ENCODE measurements at regions not wholly inside any gene's neighbourhood (a gene's known extent, or its start where the extent isn't known, plus 50 kb on each side); places are given as distances from the start of the nearest gene placed in this dataset.

- H3K9me3 Mint-ChIP-seq (ENCODE audit: insufficient read depth): peaks cover 2% of the 10 kb centered on the region
- no peak overlapping the region for H3K4me3 Mint-ChIP-seq
- DNase-seq: no peak
- H3K27me3 ChIP-seq (replicated peaks in 1 of 4; ENCODE audit: control extremely low read depth in 1 of 4, control insufficient read depth in 3 of 4, insufficient read depth in 4 of 4, low read length in 3 of 4): peaks cover 0 to 10% (median 0%) of the 10 kb centered on the region in 4 experiments
- peaks cover 5 to 7% of the 10 kb centered on the region in 2 donors for H3K4me1 ChIP-seq (ENCODE audit: control insufficient read depth in 2 of 2, insufficient read depth in 2 of 2, low read length in 2 of 2)
- H3K27ac Mint-ChIP-seq: no peak overlapping the region
- no peaks in the 10 kb centered on the region for H3K79me2 ChIP-seq (ENCODE audit: control insufficient read depth, insufficient read depth, low read length)
- peaks cover 15% of the 10 kb centered on the region for H3K27me3 Mint-ChIP-seq
- no peaks in the 10 kb centered on the region for H4K20me1 ChIP-seq (ENCODE audit: control insufficient read depth, insufficient read depth, low read length, poor library complexity, severe bottlenecking)
- ATAC-seq (ENCODE audit: low read depth): no peak
- no peak overlapping the region for H2AFZ ChIP-seq (ENCODE audit: insufficient read depth, low read depth, low read length, poor library complexity, severe bottlenecking)
- H3K27ac ChIP-seq (ENCODE audit: low read length in 2 of 2): no peak overlapping the region
- POLR2A ChIA-PET: no interaction called here
- H3K9ac ChIP-seq (ENCODE audit: low read length): no peak overlapping the region
- CTCF ChIA-PET: no interaction called here
- TF ChIP-seq, protein P1, sequence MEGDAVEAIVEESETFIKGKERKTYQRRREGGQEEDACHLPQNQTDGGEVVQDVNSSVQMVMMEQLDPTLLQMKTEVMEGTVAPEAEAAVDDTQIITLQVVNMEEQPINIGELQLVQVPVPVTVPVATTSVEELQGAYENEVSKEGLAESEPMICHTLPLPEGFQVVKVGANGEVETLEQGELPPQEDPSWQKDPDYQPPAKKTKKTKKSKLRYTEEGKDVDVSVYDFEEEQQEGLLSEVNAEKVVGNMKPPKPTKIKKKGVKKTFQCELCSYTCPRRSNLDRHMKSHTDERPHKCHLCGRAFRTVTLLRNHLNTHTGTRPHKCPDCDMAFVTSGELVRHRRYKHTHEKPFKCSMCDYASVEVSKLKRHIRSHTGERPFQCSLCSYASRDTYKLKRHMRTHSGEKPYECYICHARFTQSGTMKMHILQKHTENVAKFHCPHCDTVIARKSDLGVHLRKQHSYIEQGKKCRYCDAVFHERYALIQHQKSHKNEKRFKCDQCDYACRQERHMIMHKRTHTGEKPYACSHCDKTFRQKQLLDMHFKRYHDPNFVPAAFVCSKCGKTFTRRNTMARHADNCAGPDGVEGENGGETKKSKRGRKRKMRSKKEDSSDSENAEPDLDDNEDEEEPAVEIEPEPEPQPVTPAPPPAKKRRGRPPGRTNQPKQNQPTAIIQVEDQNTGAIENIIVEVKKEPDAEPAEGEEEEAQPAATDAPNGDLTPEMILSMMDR (IDR thresholded peaks at IDR 0.05): no peak
- no peak for TF ChIP-seq EZH2 (IDR thresholded peaks at IDR 0.05; ENCODE audit: borderline replicate concordance, insufficient read depth, low read depth, low read length, poor library complexity, severe bottlenecking)
- H3K36me3 ChIP-seq (replicated peaks in 1 of 2; ENCODE audit: control extremely low read depth in 1 of 2, control insufficient read depth in 1 of 2, extremely low read depth in 1 of 2, insufficient read depth in 2 of 2, low read length in 1 of 2): no peaks in the 10 kb centered on the region
- H3K9me3 ChIP-seq (ENCODE audit: control extremely low read depth in 1 of 3, control insufficient read depth in 2 of 3, insufficient read depth in 1 of 3, low read length in 2 of 3): peaks cover 0 to 15% (median 13%) of the 10 kb centered on the region in 3 donors
- H3K4me3 ChIP-seq (ENCODE audit: control extremely low read depth in 1 of 5, extremely low read depth in 1 of 5, insufficient read depth in 1 of 5, low read depth in 2 of 5, low read length in 4 of 5): no peak overlapping the region
- H3K4me2 ChIP-seq (replicated peaks; ENCODE audit: low read depth, low read length, poor library complexity, severe bottlenecking): no peak overlapping the region
- peaks cover 8% of the 10 kb centered on the region for H3K4me1 Mint-ChIP-seq
- intact Hi-C loops (cut with micrococcal nuclease): no loop called here
Measured at GRCh38 chr5:67347821-67348220, 151.2 kb upstream of the CD180 start.

GRCh38 chr5:67346611-67347010 lies 150.0 kb upstream of the CD180 start:
- ChIA-PET POLR2A (no interaction called here), CTCF (no interaction called here)
- Histone ChIP-seq H3K4me3 (ENCODE audit: control extremely low read depth in 1 of 5, extremely low read depth in 1 of 5, insufficient read depth in 1 of 5, low read depth in 2 of 5, low read length in 4 of 5) (no peak overlapping the region), H2AFZ (ENCODE audit: insufficient read depth, low read depth, low read length, poor library complexity, severe bottlenecking) (no peak overlapping the region), H3K9ac (ENCODE audit: low read length) (no peak overlapping the region), H4K20me1 (ENCODE audit: control insufficient read depth, insufficient read depth, low read length, poor library complexity, severe bottlenecking) (no peaks in the 10 kb centered on the region), H3K9me3 (ENCODE audit: control extremely low read depth in 1 of 3, control insufficient read depth in 2 of 3, insufficient read depth in 1 of 3, low read length in 2 of 3) (peaks cover 0 to 17% (median 13%) of the 10 kb centered on the region in 3 donors), H3K27ac (ENCODE audit: low read length in 2 of 2) (no peak overlapping the region), H3K4me2 (replicated peaks; ENCODE audit: low read depth, low read length, poor library complexity, severe bottlenecking) (no peak overlapping the region), H3K36me3 (replicated peaks in 1 of 2; ENCODE audit: control extremely low read depth in 1 of 2, control insufficient read depth in 1 of 2, extremely low read depth in 1 of 2, insufficient read depth in 2 of 2, low read length in 1 of 2) (no peaks in the 10 kb centered on the region), H3K79me2 (ENCODE audit: control insufficient read depth, insufficient read depth, low read length) (no peaks in the 10 kb centered on the region), H3K4me1 (ENCODE audit: control insufficient read depth in 2 of 2, insufficient read depth in 2 of 2, low read length in 2 of 2) (peaks cover 5 to 7% of the 10 kb centered on the region in 2 donors), H3K27me3 (replicated peaks in 1 of 4; ENCODE audit: control extremely low read depth in 1 of 4, control insufficient read depth in 3 of 4, insufficient read depth in 4 of 4, low read length in 3 of 4) (peaks cover 0 to 10% (median 0%) of the 10 kb centered on the region in 4 experiments)
- Mint-ChIP-seq H3K4me3 (no peak overlapping the region), H3K9me3 (ENCODE audit: insufficient read depth) (peaks cover 2% of the 10 kb centered on the region), H3K27ac (no peak overlapping the region), H3K4me1 (peaks cover 8% of the 10 kb centered on the region), H3K27me3 (peaks cover 21% of the 10 kb centered on the region)
- ATAC-seq (ENCODE audit: low read depth) (no peak), DNase-seq (no peak)
- intact Hi-C loops (cut with micrococcal nuclease): no loop called here
- WGBS (ENCODE audit: insufficient coverage): no CpG with 5 or more reads among the region's 2 CpGs
- TF ChIP-seq, protein P1 (IDR thresholded peaks at IDR 0.05): no peak
- TF ChIP-seq EZH2 (IDR thresholded peaks at IDR 0.05; ENCODE audit: borderline replicate concordance, insufficient read depth, low read depth, low read length, poor library complexity, severe bottlenecking): no peak

All from B cell (primary cell).